ENCODE measurements at regions not wholly inside any gene's neighbourhood (a gene's known extent, or its start where the extent isn't known, plus 50 kb on each side); places are given as distances from the start of the nearest gene placed in this dataset.

DNA sequence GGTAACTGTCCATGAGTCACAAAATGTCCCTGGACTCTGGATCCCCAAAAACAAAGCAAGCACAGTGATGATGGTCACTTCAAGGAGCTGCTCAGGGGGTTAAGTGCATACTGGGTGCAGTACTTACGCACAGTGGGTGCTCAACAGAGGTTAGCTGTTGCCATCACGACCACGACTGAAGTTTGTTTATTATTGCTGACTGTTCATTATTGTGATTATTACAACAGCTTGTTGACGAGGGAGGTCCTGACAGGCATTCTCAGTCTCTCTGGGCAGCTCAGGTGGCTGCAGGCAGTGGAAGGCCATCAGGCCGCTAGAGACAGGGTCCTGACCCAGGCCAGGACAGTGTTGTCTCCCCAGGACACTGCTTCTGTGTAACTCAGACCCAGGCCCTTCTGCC lies 418.8 kb downstream of the SHANK2 start:
- TF ChIP-seq, protein P1, sequence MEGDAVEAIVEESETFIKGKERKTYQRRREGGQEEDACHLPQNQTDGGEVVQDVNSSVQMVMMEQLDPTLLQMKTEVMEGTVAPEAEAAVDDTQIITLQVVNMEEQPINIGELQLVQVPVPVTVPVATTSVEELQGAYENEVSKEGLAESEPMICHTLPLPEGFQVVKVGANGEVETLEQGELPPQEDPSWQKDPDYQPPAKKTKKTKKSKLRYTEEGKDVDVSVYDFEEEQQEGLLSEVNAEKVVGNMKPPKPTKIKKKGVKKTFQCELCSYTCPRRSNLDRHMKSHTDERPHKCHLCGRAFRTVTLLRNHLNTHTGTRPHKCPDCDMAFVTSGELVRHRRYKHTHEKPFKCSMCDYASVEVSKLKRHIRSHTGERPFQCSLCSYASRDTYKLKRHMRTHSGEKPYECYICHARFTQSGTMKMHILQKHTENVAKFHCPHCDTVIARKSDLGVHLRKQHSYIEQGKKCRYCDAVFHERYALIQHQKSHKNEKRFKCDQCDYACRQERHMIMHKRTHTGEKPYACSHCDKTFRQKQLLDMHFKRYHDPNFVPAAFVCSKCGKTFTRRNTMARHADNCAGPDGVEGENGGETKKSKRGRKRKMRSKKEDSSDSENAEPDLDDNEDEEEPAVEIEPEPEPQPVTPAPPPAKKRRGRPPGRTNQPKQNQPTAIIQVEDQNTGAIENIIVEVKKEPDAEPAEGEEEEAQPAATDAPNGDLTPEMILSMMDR (IDR thresholded peaks at IDR 0.05; ENCODE audit: insufficient read depth, low read depth, low read length, missing control alignments) = no peak
- H3K4me3 ChIP-seq (ENCODE audit: low read depth, low read length) = no peak overlapping the region
- no peak for DNase-seq (ENCODE audit: low read depth)

DNA sequence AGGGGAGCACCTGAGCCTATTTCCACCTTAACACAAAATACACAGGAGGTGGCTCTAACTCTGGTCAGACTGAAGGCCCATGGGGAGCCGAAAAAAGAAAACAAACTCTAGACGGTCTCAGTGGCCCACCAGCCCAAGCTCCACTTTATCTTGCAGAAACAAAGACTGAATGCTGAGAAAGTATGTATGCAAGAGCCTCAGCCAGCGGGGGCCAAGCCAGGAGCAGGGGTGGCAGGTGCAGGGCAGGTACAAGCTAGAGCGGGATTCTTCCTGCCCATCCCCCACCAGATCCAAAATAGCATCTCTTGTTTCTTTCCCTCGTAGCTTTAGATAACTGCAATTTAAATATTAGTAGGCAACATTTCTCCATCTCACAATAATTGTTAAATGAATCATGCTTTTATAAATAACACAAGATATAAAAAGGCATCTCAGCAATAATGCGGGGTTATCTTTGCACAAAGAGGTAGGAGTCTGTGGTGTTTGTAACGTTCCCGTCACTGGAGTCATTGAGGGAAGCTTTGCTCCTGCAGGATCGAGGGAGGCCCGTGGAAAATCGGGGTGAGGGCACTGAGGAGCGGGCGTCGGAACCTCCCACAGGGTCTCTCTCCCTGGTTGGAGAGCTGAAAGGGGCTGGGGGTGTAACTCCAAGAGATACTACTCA lies 418.0 kb downstream of the SHANK2 start:
- TF ChIP-seq, protein P1 (IDR thresholded peaks at IDR 0.05; ENCODE audit: insufficient read depth, low read depth, low read length, missing control alignments) = no peak
- DNase-seq (ENCODE audit: low read depth) = no peak
- H3K4me3 ChIP-seq (ENCODE audit: low read depth, low read length) = no peak overlapping the region

DNA sequence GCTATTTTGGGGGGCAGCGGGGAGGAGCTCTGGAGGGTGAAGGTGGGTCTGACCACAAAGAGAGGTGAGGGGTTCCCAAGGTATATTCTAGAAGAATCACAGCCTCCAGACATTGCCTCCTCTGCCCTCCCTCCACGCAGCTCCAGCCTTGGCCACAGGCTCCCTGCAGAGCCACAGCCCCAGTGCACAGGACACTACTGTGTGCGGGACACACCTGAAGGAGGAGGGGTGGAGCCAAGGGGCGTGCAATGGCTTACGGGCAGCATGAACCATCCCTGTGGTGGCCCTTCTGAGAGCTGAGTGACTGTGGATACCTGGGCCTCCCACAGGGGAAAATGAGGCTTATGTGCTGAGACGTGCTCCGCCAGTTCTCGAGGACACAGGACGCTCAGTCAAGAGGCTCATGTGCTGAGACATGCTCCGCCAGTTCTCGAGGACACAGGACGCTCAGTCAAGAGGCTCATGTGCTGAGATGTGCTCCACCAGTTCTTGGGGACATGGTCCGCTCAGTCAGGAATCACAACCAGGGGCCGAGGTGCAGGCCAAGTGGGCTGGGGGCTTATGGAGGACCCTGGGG lies 417.3 kb downstream of the SHANK2 start:
- H3K4me3 ChIP-seq (ENCODE audit: low read depth, low read length) = no peak overlapping the region
- TF ChIP-seq, protein P1 (IDR thresholded peaks at IDR 0.05; ENCODE audit: insufficient read depth, low read depth, low read length, missing control alignments) = no peak
- no peak for DNase-seq (ENCODE audit: low read depth)

DNA sequence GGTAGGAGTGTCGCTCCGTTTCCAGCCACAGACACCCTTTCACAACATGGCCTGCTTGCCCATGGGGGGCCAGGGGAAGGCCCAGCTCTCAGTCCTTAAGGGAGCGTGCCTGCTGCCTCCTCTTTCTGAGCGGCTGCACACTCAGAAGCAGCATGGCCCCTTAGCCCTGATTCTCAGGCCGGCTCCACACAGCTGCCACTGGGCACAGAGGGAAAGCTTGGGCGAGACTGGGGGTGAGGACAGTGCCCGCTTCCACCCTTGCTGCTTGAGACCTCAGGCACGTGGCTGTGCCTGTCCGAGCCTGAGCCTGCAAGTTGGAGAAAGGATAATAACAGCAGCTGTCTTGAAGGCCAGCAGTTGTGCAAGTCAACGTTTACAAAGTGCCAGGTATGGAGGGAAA lies 416.3 kb downstream of the SHANK2 start:
- no peak for DNase-seq (ENCODE audit: low read depth)
- no peak overlapping the region for H3K4me3 ChIP-seq (ENCODE audit: low read depth, low read length)
- TF ChIP-seq, protein P1 (IDR thresholded peaks at IDR 0.05; ENCODE audit: insufficient read depth, low read depth, low read length, missing control alignments) = no peak

DNA sequence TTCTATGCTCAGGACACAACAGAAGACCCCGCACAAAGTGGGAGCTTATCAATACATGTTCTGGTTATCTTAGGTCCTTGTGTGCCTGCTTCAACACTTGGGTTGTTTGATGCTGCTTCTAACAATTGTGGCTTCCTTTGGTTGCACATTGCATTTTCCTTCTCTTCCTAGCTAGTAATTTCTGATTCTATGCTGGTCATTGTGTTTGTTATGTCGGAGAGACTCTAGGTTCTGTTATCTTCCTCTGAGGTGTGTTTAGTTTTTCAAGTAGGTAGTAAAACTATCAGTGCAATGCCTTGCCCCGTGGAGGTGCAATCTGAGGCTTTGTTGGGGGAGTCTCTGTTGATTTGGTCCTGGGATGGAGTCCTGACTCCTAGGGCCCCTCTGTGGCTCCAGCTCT lies 414.2 kb downstream of the SHANK2 start:
- no peak for DNase-seq (ENCODE audit: low read depth)
- no peak overlapping the region for H3K4me3 ChIP-seq (ENCODE audit: low read depth, low read length)
- TF ChIP-seq, protein P1 (IDR thresholded peaks at IDR 0.05; ENCODE audit: insufficient read depth, low read depth, low read length, missing control alignments) = no peak

DNA sequence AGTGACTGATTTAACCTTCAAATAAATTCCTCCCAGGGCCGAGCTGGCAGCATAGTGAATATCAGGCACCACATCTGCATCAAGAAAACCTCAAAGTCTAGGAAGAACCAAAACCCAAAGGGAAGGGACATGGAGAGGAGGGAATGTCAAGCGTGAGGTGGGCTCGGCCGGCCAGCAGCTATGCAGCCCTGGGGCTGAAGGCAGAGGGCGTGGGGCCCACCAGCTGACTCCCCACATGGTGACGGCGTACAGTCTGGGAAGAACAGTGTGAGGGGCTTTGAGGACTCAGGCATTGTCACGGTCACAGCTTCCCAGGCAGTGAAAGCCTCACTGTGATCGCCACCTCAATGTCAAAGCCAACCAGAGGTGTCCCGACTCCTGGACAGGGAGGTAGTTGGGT lies 412.5 kb downstream of the SHANK2 start:
- no peak overlapping the region for H3K4me3 ChIP-seq (ENCODE audit: low read depth, low read length)
- no peak for DNase-seq (ENCODE audit: low read depth)
- TF ChIP-seq, protein P1 (IDR thresholded peaks at IDR 0.05; ENCODE audit: insufficient read depth, low read depth, low read length, missing control alignments) = no peak

DNA sequence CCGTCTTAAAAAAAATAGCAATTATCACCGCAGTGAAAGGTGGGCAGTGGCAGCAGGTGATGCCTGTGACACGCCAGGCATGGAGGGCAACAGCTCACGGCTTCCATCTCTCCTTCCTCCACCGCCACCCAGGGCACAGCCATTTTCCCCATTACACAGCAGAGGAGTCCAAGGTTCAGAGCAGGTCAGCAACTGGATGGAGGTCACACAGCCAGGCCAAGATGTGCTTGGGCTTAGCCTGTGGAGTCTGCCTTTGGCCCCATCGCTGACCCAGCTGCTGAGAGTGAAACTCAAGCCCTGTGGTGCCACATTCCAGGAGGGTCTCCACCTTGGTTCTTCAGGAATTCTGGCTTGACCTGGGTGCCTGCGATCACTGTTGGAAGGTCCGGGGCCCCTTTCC lies 411.1 kb downstream of the SHANK2 start:
- no peak overlapping the region for H3K4me3 ChIP-seq (ENCODE audit: low read depth, low read length)
- no peak for DNase-seq (ENCODE audit: low read depth)
- TF ChIP-seq, protein P1 (IDR thresholded peaks at IDR 0.05; ENCODE audit: insufficient read depth, low read depth, low read length, missing control alignments) = no peak

All from GM12865 (cell line).